ENCODE measurements at regions not wholly inside any gene's neighbourhood (a gene's known extent, or its start where the extent isn't known, plus 50 kb on each side); places are given as distances from the start of the nearest gene placed in this dataset.

DNA sequence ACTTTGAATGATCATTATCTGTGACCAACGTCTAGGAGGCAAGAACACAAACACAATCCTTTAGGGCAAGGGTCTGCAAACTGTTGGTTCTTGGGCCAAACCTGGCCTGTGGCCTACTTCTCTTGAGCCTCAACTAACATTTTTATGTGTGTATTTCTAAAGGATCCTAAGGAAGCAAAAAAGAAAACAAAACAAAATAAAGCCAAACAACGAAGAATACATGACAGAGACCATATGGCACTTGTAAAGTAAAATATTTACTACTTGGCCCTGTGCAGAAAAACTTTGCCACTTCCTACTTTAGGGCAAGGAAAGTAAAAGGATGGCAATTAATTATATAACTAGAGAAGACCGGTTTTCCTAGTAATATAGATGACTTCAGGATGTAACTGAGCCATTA is 1056.2 kb downstream of the EPHA7 start:
- DNase-seq = no peak

DNA sequence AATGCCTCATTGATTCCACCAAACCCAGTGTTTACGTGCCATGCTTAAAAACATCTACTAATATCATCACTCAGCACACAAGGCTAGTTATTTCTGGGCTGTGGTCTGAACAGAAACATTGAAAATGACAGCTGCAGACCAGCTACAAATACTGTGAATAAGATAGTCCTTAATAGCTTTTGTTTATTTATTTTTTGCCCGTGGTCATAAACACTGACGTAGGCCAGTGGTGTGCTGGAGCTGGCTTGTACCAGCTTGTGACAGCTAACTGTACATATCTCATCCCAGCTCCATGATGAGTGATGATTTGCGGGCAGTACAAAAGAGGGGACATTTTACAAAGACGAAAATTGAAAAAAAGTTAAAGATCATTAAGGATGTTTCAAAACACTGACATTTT is 1057.0 kb downstream of the EPHA7 start:
- no peak for DNase-seq

DNA sequence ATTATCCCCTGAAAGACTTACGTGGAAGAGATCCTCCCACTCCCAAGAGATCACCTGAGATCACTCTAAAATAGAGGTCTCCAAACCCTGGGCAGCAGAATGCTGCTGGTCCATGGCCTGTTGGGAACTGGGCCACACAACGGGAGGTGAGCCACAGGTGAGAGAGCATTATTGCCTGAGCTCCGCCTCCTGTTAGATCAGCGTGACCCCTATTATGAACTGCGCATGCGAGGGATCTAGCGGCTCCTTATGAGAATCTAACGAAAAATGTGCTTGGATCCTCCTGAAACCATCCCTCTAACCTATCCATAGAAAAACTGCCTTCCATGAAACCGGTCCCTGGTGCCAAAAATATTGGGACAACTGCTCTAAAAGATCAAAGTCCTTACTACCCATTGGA is 1057.4 kb downstream of the EPHA7 start:
- DNase-seq = no peak

DNA sequence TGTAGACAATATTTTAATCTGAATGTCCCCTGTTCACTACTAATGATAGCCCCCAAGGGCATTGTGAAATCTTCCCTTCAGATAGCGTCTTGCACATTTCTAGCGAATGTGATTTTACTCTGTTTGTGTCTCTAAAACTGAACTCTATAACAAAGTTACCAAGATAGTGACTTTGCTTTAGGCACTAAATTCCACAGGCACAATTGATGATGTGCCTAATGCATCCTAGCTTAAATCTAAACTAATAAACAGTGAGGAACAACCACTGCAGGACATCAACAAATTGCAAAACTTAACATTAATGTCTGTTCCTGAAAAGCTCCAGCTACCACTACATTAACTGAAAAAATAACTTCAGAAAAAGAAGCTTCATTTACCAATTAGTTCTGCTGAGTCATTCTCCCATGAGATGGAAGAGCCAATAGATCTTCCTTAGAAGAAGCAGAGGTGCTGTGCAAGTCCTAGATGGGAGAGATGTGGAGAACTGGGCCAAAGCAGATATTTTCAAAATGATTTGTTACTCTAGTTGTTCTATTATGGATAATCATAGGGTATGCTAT is 1065.0 kb downstream of the EPHA7 start:
- DNase-seq = no peak

DNA sequence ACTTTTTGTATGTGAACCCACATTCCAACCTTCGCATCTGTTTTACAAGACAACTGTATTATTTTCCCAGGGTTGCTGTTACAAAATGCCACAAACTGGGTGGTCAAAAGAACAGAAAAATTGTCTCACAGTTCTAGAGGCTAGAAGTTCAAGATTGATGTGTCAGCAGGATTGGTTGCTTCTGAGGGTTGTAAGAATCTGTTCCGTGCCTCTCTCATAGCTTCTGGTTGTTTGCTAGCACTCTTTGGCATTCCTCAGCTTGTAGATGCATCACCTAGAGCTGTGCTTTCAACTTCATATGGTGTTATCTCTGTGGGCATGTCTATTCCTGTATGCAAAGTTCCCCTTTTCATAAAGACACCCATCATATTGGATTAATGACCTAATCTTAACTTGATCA is 1067.2 kb downstream of the EPHA7 start:
- DNase-seq = no peak

DNA sequence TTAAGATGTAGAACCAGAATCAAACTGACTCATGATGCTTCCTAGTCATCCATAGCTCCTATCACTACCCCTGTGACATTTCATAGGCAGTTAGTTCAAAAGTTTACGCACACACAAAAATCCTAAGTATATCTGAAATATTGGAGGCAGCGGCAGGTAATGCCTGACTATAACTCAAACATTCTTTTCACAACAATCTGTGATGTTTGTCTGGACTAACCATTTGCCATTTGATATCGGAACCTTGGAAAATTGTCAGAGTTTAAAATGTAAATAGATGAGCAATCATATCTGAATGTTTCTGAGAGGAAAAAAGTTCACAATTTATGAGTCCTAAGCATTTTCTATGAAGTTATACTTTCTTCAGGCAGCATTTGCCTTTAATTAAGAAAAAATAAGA is 1078.2 kb downstream of the EPHA7 start:
- no peak for DNase-seq

DNA sequence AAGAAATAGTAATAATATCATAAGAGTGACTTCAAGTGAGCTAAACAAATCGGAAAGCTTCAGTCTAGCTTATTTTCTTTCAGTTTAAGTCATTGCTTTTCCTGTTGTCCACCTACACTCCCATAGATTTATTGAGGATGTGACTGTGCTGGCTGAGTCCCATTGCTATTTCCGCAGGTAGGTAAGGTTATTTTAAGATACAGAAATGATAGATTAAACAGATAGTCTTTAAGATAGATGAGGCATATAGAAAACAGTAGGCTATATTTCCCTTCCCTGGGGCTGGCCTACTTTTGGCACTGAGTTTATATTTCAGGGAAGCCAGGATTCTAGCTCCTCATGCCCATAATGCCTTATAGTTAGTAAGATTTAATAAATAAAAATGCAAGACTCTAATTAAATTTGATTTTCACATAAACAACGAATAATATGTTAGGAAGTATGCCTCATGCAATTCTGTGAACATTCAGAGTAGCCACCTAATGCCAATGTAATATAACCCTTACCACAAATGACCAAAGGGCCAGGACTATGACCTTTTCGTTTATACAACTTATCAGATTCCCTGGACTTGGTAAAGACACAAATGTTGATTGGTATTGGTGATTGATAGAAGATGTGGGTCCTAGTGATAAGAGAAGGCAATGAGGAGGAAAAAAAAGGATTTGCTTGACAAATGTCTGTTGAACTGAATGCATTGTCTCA is 1079.3 kb downstream of the EPHA7 start:
- no peak for DNase-seq

DNA sequence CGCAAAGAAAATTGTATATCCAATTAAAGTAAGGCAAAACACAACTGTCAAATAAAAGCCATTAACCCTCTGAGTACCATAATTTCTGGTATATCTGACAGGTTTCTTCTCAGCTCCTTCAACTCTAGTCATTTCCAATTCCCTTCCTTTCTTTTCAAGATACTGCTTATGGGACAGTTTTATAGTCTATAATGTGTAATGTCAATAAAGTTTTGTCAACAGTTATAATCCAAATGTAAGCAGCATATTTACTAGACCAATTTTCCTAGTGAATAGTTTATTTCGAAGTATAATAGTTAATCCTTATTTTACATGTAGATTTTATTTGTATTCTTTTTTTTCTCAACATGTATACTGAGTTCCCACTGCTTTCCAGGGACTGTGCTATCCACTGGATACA is 1081.8 kb downstream of the EPHA7 start:
- no peak for DNase-seq

DNA sequence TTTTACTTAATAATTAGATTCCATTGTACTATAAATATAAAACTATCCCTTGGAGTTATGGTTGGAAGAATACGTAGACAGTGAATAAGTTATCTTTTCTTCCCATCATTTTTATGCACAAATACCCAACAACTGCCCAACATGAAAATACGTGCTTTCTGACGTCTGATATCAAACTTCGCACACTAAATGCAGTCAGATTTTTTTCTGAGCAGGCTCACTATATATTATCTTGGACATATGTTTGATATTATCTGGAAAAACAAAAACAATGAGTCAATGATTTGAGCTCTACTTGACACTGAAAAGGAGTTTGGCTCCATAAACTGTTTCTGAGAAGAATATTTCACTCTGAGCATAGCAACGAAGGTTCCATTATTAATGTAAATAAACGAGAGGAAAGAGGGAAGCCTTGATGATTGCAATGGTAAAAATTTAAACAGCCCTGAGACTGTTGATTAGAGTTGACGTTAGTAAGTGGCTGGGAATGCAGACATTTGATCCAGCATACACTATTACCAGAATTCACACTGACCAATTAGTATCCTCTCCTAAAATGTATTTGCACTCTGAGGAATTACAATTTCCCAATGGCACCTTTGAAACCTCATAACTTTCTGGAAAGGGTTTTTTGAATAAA is 1090.0 kb downstream of the EPHA7 start:
- DNase-seq = no peak

DNA sequence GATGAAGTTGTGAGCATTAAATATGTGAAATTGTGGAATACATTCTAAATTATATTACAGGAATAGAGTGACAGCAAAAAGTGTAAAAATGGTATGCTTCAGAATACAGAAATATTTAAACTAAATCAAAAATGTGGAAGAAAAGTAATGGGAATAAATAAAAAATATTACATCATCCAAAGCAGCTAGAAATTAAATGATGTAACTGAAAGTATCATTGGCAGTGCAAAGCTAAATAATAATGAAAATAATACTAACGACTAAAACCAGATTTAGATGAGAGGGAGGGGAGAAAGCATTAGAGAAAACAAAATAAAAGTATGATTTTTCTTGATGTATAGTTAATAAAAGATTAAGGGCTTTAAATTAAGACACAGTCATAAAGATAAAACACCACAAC is 1104.0 kb downstream of the EPHA7 start:
- DNase-seq = no peak

DNA sequence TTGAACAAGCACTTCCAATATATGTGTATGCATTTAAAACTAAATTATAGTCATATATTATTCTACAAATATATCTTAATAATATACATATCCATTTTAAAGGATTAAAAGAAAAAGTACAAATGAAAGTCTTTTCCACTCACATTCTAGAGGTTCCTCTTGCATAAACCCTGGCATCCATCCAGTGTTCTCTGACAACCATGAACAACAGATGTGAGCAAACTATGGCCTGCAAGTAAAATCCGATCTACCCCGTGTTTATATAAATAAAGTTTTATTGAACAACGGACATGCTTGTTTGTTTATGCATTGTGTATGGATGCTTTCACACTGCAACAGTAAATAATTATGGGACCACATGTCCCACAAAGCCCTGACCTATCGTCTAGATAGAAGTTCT is 1122.3 kb downstream of the EPHA7 start:
- DNase-seq = no peak

DNA sequence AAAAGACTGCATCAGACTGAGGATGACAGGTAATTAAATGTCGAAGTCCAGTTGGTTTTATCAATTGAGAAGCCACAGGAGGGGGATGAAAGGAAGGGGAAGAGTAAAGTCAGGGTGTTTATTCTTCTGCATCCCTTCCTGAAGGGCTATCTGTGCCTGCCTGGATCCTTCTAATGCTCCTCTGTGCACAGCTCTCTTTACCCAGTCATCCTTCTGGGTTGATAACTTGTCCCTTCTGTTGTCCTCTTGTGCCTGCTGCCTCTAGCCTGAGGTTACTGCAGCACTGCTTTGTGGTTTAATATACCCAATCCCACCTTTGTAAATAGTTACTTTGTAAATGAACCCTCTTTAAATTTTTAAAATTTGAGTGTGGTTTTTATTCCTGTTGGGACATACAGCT is 1127.3 kb downstream of the EPHA7 start:
- no peak for DNase-seq

DNA sequence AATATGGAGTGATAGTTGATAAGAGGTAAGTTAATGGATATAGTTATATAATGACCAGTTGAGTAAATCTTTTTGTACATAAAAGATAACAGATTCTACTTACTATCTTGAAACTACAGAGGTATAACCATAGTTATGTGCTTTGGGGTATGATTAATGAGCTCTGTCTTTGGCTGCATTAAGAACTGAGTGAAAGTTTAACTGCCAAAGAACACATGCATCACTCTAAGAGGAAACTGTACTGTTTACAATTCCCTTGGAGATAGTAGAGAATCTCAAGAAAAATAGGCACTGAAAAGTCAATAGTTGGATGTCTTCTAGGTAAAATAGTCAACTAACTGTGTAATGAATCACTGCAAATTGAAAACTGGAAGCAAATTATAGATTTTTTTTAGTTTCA is 1129.5 kb downstream of the EPHA7 start:
- no peak for DNase-seq

DNA sequence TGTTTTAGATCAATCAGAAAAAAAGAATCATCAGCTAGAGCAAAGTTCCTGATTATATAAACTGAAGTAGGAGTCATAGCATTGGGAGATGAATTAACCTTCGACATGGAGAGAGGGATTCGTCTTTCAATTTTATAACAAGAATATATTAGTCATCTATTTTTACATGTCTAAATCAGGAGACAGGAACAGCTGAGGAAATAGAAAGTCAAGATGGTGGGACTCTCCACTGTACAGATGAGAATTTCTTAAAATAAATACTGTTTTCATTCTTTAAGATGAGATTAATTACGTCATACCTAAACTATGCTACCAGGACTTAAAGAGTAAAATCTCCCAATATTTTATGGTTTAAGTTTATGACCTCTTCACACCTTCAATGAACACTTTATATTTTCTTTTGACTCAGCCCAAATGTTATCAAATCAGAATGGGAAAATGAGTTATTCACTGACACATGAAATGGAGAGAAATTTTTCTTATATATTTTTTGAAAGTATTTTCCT is 1137.7 kb downstream of the EPHA7 start:
- DNase-seq = no peak

DNA sequence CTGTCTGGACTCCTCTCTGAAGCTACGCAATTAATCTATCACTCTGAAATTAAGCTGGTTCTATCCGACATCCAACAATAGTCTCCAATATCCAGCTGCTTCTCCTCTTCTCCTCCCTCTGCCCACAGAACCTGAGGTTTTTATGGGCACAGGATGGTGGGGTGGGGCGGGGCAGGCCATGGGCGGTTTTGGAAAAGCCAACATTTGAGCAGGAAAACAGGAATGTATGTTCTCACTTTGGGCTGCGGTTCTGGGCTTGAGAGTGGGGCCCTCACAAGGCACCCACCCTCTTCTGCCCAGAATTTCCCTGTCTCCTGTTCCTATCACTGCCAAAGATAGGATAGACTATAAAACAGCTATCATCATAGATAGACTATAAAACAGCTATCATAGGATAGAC is 1144.2 kb downstream of the EPHA7 start:
- DNase-seq = no peak

DNA sequence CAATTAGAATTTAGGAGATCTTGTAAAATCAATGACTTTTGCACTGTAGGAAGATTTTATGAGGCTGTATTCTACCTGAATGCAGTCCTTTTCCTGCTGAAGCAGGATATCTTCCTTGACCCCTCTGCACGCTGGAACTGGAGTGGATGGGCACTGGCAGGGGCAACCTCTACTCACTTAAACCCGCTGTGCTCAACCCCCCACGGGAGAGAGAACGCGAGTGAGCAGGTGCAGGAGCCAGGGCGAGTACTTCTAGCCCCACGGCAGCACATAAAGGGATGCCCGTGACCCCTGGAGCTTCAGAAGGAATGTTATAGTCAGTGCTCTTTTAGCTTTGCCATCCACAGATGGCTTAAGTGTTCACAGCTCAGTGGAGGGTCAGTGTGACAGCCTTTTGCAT is 1144.8 kb downstream of the EPHA7 start:
- no peak for DNase-seq

DNA sequence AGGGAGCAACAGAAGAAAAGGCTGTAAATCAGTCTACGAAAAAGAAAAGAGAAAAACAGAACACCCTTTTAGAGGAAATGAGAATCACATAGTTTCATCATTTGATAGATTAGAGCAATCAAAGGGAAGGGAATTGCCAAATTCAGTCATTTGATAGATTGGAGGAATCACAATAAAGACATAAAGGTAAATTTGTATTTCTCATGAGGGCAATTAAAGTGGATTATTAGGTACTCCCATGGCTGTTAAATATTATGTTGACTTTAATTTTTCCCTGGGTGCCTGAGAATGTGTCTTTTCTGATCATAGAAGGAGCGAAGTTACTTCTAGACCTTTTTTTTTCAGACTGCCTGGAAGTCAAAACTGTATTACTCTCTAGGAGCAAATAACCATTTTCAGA is 1145.7 kb downstream of the EPHA7 start:
- no peak for DNase-seq

DNA sequence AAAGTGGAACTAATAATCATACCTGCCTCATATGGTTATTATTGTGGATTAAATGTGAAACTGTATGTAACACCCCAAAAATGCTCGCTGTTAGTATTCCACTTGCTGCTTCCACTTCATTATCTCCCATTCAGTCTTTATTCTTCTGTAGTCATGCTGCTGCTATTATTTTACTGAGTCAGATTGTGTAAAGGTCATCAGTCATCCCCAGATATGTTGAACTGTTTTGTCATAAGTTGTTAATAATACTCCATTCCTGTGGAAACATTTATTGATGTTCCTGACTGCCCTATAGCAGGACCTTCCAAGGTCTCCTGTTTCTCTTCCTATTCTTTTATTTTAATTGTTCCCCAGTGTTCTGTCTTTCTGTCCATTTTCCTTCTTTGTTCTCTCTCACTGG is 1148.3 kb downstream of the EPHA7 start:
- no peak for DNase-seq

DNA sequence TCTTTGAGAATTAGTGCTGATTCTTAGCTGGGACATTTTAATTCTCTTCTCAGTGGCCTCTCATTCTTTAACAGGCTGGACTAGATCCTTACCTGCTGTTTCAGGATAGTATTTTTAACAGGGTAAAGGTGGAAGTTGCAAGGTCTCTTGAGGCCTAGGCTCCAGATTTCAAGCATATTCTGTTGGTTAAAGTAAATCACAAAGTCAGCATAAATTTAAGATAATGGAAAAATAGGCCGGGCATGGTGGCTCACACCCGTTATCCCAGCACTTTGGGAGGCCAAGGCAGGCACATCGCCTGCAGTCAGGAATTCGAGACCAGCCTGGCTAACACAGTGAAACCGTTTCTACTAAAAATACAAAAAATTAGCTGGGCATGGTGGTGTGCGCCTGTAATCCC is 1149.0 kb downstream of the EPHA7 start:
- DNase-seq = no peak

DNA sequence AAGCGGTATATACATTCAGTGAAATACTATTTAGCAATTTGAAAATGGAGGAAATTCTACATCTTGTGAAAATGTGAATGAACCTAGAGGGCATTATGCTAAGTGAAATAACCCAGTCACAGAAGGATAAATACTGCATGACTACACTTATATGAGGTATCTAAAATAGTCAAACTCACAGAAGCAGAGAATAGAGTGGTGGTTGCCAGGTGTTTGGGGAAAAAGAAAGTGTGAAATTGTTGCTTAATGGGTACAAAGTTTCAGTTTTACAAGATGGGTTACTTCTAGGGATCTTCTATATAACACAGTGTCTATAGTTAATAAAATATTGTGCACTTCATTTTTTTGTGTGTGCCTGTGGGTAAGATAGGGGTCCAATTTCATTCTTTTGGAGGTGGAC is 1152.0 kb downstream of the EPHA7 start:
- DNase-seq = no peak

DNA sequence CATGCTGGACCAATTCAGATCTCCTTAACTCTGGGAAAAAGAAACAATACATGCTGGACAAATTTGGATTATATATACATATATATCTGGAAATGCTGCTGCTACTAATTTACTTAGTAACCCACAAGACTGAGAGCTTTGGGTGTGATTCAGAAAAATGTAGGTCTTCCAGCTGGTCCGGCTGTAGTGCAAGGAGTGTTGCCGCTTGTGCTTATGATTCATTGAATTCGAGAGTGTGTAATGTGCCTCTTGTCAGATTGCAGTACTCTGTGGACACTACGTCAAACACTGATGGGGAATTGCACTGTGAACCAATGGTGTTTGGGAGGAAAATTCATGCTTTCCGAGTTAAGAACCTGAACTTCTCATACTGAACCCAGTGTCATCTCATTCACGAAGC is 1155.5 kb downstream of the EPHA7 start:
- DNase-seq = no peak

DNA sequence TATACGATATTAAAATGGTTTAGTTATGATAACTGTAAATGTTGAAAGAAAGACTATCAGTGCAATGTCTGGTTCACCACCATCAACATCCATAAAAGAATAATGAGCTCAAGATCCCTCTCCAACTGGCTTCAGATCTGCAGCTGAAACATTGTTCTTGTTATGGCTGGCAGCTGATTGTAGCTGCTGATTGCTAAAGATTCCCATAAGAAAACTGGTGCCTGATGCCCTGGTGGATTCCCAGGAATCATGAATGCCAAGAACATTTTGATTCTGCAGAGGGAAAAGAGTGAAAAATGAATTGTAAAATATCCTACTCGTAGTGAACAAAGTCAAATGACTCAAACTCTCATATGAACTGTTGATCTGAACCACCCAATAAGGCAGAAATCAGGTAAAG is 1160.2 kb downstream of the EPHA7 start:
- no peak for DNase-seq

DNA sequence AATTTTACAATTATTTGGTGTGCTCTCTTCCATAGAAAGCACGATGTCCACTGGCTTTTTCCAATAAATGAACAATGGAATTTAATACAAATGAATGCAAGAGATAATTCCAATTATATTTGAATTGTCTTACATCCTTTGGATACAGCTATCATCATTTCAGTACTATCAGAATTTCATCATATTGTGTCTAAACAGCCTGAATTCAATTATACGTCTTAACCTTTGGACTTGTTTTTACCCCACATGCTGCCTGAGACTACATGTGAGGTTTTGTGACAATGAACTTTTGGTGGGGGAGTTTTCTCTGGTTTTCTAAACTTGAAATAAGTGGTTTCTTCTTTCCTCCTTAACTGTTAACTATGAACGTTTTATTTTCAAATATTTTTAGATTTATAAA is 1176.0 kb downstream of the EPHA7 start:
- no peak for DNase-seq

DNA sequence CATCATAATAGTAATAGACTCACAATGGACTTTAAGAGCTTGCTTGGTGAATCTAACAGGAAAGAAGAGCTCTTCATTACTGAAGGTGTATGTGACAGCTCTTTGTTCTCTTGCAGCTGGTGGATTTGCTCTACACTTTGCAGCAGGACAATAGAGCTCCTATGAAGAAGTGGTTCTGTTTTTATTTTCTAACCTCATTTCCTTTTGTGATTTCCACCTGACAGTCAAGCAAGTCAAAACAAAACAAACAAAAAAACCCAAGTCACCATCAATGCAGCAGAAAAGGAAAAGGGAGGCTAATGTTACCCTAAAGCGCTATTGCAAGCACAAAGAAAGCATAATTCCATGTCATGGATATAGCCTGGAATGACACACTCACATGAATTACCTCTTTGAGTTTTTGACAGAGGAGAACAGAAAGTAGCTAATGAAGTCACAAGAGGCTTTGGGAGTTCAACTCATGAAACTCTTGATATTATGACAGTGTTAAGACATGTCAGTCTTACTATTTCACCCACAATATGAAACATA is 1188.1 kb downstream of the EPHA7 start:
- DNase-seq = no peak
